ENCODE measurements at regions not wholly inside any gene's neighbourhood (a gene's known extent, or its start where the extent isn't known, plus 50 kb on each side); places are given as distances from the start of the nearest gene placed in this dataset.

- no peak for TF ChIP-seq CTCF (IDR thresholded peaks at IDR 0.05)
- no peaks in the 10 kb centered on the region for H3K36me3 ChIP-seq
- no peak overlapping the region for H3K27ac ChIP-seq
- H3K9me3 ChIP-seq, result no peaks in the 10 kb centered on the region
- intact Hi-C loops (cut with DNase I), result no loop called here
- H3K27me3 ChIP-seq, result no peaks in the 10 kb centered on the region
- ATAC-seq (no peak), DNase-seq (no peak)
- H3K4me1 ChIP-seq, result no peaks in the 10 kb centered on the region
- no peak overlapping the region for H3K4me3 ChIP-seq
These were observed 581.7 kb upstream of the CFAP20DC start for GRCh38 chr3:59631482-59631881.

GRCh38 chr3:59621037-59621436 is 571.2 kb upstream of the CFAP20DC start:
- H3K9me3 ChIP-seq, result peaks cover 0 to 2% of the 10 kb centered on the region in 2 donors
- intact Hi-C loops (cut with DNase I), result no loop called here
- H3K36me3 ChIP-seq, result no peaks in the 10 kb centered on the region
- no peak for DNase-seq
- H3K27ac ChIP-seq, result no peak overlapping the region
- no peaks in the 10 kb centered on the region for H3K27me3 ChIP-seq
- ATAC-seq, result no peak
- H3K4me3 ChIP-seq, result no peak overlapping the region
- no peak for TF ChIP-seq CTCF (IDR thresholded peaks at IDR 0.05)
- H3K4me1 ChIP-seq, result no peaks in the 10 kb centered on the region

GRCh38 chr3:59620325-59620724 is 570.5 kb upstream of the CFAP20DC start:
- DNase-seq (no peak), ATAC-seq (no peak)
- Histone ChIP-seq H3K4me3 (no peak overlapping the region), H3K27ac (no peak overlapping the region), H3K9me3 (peaks cover 0 to 2% of the 10 kb centered on the region in 2 donors), H3K36me3 (no peaks in the 10 kb centered on the region), H3K27me3 (no peaks in the 10 kb centered on the region), H3K4me1 (no peaks in the 10 kb centered on the region)
- TF ChIP-seq CTCF (IDR thresholded peaks at IDR 0.05), result no peak
- intact Hi-C loops (cut with DNase I), result no loop called here

GRCh38 chr3:59612444-59612715 is 562.6 kb upstream of the CFAP20DC start:
- intact Hi-C loops (cut with DNase I), result no loop called here
- no peaks in the 10 kb centered on the region for H3K36me3 ChIP-seq
- ATAC-seq, result peak; percentile 72

GRCh38 chr3:59611649-59612443 is 562.0 kb upstream of the CFAP20DC start:
- ATAC-seq, result no peak
- no peaks in the 10 kb centered on the region for H3K36me3 ChIP-seq
- H3K4me1 ChIP-seq, result no peaks in the 10 kb centered on the region
- no peak overlapping the region for H3K27ac ChIP-seq
- H3K4me3 ChIP-seq, result no peak overlapping the region
- TF ChIP-seq CTCF (IDR thresholded peaks at IDR 0.05), result no peak
- no peak for DNase-seq
- no peaks in the 10 kb centered on the region for H3K9me3 ChIP-seq
- intact Hi-C loops (cut with DNase I), result no loop called here
- H3K27me3 ChIP-seq, result no peaks in the 10 kb centered on the region

More at GRCh38 chr3:59612444-59612715, 562.6 kb upstream of the CFAP20DC start:
- H3K27ac ChIP-seq, result no peak overlapping the region
- no peak for TF ChIP-seq CTCF (IDR thresholded peaks at IDR 0.05)
- H3K4me3 ChIP-seq, result no peak overlapping the region
- H3K27me3 ChIP-seq, result no peaks in the 10 kb centered on the region
- no peaks in the 10 kb centered on the region for H3K9me3 ChIP-seq
- DNase-seq, result no peak
- no peaks in the 10 kb centered on the region for H3K4me1 ChIP-seq
